ENCODE measurements at regions not wholly inside any gene's neighbourhood (a gene's known extent, or its start where the extent isn't known, plus 50 kb on each side); places are given as distances from the start of the nearest gene placed in this dataset.

DNA sequence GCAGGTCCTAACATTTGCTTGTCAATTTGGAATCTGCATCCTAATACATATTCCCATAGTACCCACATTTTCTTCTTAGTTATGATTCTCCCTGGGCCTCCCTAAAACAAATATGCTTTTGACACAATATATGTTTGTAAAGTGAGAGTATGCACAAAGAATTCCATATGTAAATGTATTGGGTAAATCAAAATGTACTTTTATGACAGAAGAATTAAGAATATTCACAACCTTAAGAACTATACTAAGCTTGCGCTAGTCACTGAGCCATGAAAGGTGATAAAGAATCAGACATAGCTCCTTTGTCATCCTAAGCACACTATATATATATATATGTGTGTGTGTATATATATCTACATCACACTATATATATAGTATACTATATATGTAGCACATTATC, 438.5 kb downstream of the ACTL7B start:
- WGBS, 2 donors, result 97% methylated on average over 1 of the region's 1 CpG
- no peaks in the 10 kb centered on the region for H3K4me1 ChIP-seq
- DNase-seq (no peak), ATAC-seq (ENCODE audit: low FRiP score in 2 of 2) (no peak)
- H3K9me3 ChIP-seq, result no peaks in the 10 kb centered on the region
- H3K4me3 ChIP-seq, result no peak overlapping the region
- no peaks in the 10 kb centered on the region for H3K27me3 ChIP-seq
- H3K36me3 ChIP-seq, result no peaks in the 10 kb centered on the region
- H3K27ac ChIP-seq, result no peak overlapping the region
- TF ChIP-seq, protein P1, sequence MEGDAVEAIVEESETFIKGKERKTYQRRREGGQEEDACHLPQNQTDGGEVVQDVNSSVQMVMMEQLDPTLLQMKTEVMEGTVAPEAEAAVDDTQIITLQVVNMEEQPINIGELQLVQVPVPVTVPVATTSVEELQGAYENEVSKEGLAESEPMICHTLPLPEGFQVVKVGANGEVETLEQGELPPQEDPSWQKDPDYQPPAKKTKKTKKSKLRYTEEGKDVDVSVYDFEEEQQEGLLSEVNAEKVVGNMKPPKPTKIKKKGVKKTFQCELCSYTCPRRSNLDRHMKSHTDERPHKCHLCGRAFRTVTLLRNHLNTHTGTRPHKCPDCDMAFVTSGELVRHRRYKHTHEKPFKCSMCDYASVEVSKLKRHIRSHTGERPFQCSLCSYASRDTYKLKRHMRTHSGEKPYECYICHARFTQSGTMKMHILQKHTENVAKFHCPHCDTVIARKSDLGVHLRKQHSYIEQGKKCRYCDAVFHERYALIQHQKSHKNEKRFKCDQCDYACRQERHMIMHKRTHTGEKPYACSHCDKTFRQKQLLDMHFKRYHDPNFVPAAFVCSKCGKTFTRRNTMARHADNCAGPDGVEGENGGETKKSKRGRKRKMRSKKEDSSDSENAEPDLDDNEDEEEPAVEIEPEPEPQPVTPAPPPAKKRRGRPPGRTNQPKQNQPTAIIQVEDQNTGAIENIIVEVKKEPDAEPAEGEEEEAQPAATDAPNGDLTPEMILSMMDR (IDR thresholded peaks at IDR 0.05), result no peak
- TF ChIP-seq EP300 (IDR thresholded peaks at IDR 0.05) (no peak), POLR2A (IDR thresholded peaks at IDR 0.05) (no peak), POLR2AphosphoS5 (IDR thresholded peaks at IDR 0.05) (no peak)

DNA sequence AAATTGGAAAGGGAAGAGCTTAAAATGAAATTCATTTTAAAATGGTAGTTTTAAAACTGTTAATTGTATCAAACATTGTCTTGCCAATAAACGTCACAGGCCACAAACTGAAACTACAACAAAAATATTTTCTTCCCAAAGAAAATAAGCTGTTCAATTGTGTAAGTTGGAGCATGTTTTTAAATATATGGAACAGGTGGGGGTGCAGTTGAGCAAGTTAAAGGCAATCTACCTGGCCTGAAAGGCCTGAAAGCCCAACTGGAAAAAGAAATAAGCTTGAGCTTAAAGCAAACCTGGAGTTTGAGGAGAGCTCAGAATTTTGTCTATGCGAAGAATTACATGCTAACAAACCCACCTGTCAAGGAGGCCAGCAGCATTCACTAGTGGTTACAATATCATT, 439.5 kb downstream of the ACTL7B start:
- no peak overlapping the region for H3K4me3 ChIP-seq
- H3K4me1 ChIP-seq, result no peaks in the 10 kb centered on the region
- H3K9me3 ChIP-seq, result no peaks in the 10 kb centered on the region
- no peak overlapping the region for H3K27ac ChIP-seq
- ATAC-seq (ENCODE audit: low FRiP score in 2 of 2) (no peak), DNase-seq (no peak)
- WGBS, 2 donors, result 84 to 96% methylated on average over 2 of the region's 2 CpGs
- TF ChIP-seq EP300 (IDR thresholded peaks at IDR 0.05), result no peak
- no peak for TF ChIP-seq POLR2A (IDR thresholded peaks at IDR 0.05)
- TF ChIP-seq, protein P1 (IDR thresholded peaks at IDR 0.05), result no peak
- TF ChIP-seq POLR2AphosphoS5 (IDR thresholded peaks at IDR 0.05), result no peak
- H3K36me3 ChIP-seq, result no peaks in the 10 kb centered on the region
- H3K27me3 ChIP-seq, result no peaks in the 10 kb centered on the region

- no peaks in the 10 kb centered on the region for H3K27me3 ChIP-seq
- no peak for DNase-seq
- no peak overlapping the region for H3K27ac ChIP-seq
- H3K9me3 ChIP-seq, result no peaks in the 10 kb centered on the region
- ATAC-seq (ENCODE audit: low FRiP score in 2 of 2), result no peak
- H3K4me3 ChIP-seq, result no peak overlapping the region
- TF ChIP-seq, protein P1 (IDR thresholded peaks at IDR 0.05), result no peak
- TF ChIP-seq EP300 (IDR thresholded peaks at IDR 0.05), result no peak
- TF ChIP-seq POLR2A (IDR thresholded peaks at IDR 0.05), result no peak
- no peak for TF ChIP-seq POLR2AphosphoS5 (IDR thresholded peaks at IDR 0.05)
- H3K4me1 ChIP-seq, result no peaks in the 10 kb centered on the region
- no peaks in the 10 kb centered on the region for H3K36me3 ChIP-seq
- WGBS, 2 donors, result 88 to 94% methylated on average over 2 of the region's 2 CpGs
Measured at GRCh38 chr9:108413809-108414208, 442.0 kb downstream of the ACTL7B start.

DNA sequence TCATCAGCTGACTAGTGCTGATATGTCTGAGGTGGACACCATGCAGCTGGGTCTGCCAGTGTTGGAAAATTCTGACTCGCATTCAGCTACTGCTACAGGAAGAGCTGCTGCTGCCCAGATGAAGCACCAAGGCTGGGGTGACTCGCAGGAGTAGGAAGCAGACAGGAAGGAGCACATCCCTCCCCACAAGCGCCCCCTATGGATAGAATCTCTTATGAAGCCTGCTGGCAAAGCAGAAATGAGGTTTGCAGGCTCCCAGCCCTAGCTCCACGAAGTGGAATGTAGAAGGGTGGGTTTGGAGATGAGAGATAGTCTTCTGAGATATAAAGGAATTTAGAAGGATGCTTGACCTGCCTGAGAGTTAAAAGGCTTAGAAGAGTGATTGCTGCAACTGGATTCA, 443.0 kb downstream of the ACTL7B start:
- Histone ChIP-seq H3K9me3 (no peaks in the 10 kb centered on the region), H3K27ac (no peak overlapping the region), H3K4me3 (no peak overlapping the region), H3K4me1 (no peaks in the 10 kb centered on the region), H3K36me3 (no peaks in the 10 kb centered on the region), H3K27me3 (no peaks in the 10 kb centered on the region)
- no peak for ATAC-seq (ENCODE audit: low FRiP score in 2 of 2)
- no peak for TF ChIP-seq POLR2AphosphoS5 (IDR thresholded peaks at IDR 0.05)
- no peak for TF ChIP-seq EP300 (IDR thresholded peaks at IDR 0.05)
- TF ChIP-seq, protein P1 (IDR thresholded peaks at IDR 0.05), result no peak
- no peak for TF ChIP-seq POLR2A (IDR thresholded peaks at IDR 0.05)
- whole genome bisulfite sequencing, 2 donors, result 64 to 72% methylated on average over 3 to 4 of the region's 4 CpGs
- DNase-seq, result no peak

DNA sequence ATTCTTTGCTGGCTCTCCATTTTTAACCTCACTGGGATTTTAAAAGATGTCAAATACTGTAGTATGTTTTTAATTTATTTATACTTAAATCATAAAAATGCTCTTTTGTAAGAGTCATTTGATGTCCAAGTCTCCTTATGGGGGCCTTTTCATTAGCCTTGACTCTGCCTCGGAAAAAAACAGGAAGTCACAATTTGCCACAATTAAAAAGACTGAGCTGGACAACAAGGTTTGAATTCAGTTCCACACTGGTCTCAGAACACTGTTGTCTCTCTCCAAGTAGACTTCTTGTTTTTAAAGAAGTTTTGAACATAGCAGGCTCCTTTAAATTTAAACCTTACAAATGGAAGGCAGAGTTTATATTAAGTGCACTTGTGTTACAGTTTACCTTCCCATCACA, 444.2 kb downstream of the ACTL7B start:
- no peaks in the 10 kb centered on the region for H3K27me3 ChIP-seq
- ATAC-seq (ENCODE audit: low FRiP score in 2 of 2) (no peak), DNase-seq (no peak)
- no peaks in the 10 kb centered on the region for H3K4me1 ChIP-seq
- no peaks in the 10 kb centered on the region for H3K36me3 ChIP-seq
- no peak overlapping the region for H3K4me3 ChIP-seq
- TF ChIP-seq, protein P1 (IDR thresholded peaks at IDR 0.05), result no peak
- TF ChIP-seq POLR2A (IDR thresholded peaks at IDR 0.05), result no peak
- TF ChIP-seq EP300 (IDR thresholded peaks at IDR 0.05), result no peak
- TF ChIP-seq POLR2AphosphoS5 (IDR thresholded peaks at IDR 0.05), result no peak
- no peaks in the 10 kb centered on the region for H3K9me3 ChIP-seq
- H3K27ac ChIP-seq, result no peak overlapping the region
- WGBS, 2 donors, result 48 to 67% methylated on average over 1 of the region's 1 CpG
